ENCODE measurements at regions not wholly inside any gene's neighbourhood (a gene's known extent, or its start where the extent isn't known, plus 50 kb on each side); places are given as distances from the start of the nearest gene placed in this dataset.

DNA sequence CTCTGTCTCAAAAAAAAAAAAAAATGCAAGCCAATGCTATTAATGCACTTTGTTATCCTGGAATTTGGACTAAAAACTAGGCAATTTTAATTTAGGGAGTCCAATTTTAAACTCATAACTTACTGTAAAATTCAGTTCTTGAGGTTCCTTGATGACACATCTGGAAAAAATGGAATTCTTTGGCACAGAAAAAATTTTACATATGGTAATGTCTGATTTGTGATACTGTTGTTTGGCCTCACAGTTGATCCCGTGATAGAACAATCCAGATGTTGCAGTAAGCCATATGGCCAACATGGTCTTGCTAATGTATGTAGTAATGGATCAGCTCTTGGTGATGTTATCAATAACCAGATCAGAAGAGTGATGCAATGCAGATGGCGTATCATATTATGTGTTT is 1089.8 kb downstream of the FLRT2 start:
- Mint-ChIP-seq H3K36me3 (ENCODE audit: low read depth, unreplicated experiment) (no peaks in the 10 kb centered on the region), H3K4me3 (ENCODE audit: unreplicated experiment) (no peak overlapping the region)
- no peak for FAIRE-seq

DNA sequence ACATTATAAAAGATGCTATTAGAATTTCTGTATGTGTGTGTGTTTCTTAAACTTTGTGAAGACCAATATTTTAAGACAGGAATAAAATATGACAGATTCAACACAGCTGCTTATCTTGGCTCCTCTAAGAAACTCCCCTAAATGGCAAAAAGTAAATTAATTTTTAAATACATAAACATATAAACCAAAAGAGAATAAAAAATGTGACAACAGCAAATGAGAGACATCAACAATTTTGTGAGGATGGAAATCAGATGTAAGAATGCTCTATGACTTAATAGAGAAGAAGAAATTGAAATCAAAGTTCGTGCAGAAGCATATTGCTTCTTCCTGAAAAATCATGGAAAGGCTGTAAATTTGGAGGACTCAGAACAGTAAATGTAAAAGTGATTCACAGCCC is 1083.8 kb downstream of the FLRT2 start:
- no peaks in the 10 kb centered on the region for H3K27me3 Mint-ChIP-seq (ENCODE audit: low read depth, unreplicated experiment)
- Histone ChIP-seq H3K9ac (ENCODE audit: low read length) (no peak overlapping the region), H3K4me1 (ENCODE audit: insufficient read depth, low read length) (no peaks in the 10 kb centered on the region), H3K27me3 (ENCODE audit: insufficient read depth, low read length) (no peaks in the 10 kb centered on the region), H3K27ac (ENCODE audit: low read depth, low read length) (no peak overlapping the region), H3K4me3 (ENCODE audit: insufficient read depth, low read depth, low read length) (no peak overlapping the region), H3K36me3 (ENCODE audit: insufficient read depth, low read length) (no peaks in the 10 kb centered on the region), H3K4me2 (ENCODE audit: low read length) (no peak overlapping the region), H3K9me3 (ENCODE audit: insufficient read depth, low read depth, low read length) (no peaks in the 10 kb centered on the region), H4K20me1 (ENCODE audit: insufficient read depth, low read length) (no peaks in the 10 kb centered on the region), H3K79me2 (ENCODE audit: insufficient read depth, low read length) (no peaks in the 10 kb centered on the region), H2AFZ (ENCODE audit: low read depth, low read length) (no peak overlapping the region)
- no peak for TF ChIP-seq EZH2 (IDR thresholded peaks at IDR 0.05; ENCODE audit: insufficient read depth, low read length)
- TF ChIP-seq, protein P1, sequence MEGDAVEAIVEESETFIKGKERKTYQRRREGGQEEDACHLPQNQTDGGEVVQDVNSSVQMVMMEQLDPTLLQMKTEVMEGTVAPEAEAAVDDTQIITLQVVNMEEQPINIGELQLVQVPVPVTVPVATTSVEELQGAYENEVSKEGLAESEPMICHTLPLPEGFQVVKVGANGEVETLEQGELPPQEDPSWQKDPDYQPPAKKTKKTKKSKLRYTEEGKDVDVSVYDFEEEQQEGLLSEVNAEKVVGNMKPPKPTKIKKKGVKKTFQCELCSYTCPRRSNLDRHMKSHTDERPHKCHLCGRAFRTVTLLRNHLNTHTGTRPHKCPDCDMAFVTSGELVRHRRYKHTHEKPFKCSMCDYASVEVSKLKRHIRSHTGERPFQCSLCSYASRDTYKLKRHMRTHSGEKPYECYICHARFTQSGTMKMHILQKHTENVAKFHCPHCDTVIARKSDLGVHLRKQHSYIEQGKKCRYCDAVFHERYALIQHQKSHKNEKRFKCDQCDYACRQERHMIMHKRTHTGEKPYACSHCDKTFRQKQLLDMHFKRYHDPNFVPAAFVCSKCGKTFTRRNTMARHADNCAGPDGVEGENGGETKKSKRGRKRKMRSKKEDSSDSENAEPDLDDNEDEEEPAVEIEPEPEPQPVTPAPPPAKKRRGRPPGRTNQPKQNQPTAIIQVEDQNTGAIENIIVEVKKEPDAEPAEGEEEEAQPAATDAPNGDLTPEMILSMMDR (IDR thresholded peaks at IDR 0.05; ENCODE audit: insufficient read depth, low read depth, low read length), result no peak
- DNase-seq (ENCODE audit: low read depth) (no peak), FAIRE-seq (no peak)
- no peaks in the 10 kb centered on the region for H3K4me1 Mint-ChIP-seq (ENCODE audit: low read depth, unreplicated experiment)
- no peaks in the 10 kb centered on the region for H3K36me3 Mint-ChIP-seq (ENCODE audit: low read depth, unreplicated experiment)
- no peak overlapping the region for H3K4me3 Mint-ChIP-seq (ENCODE audit: unreplicated experiment)
- no peaks in the 10 kb centered on the region for H3K9me3 Mint-ChIP-seq (ENCODE audit: unreplicated experiment)
- H3K27ac Mint-ChIP-seq (ENCODE audit: unreplicated experiment), result no peak overlapping the region

More for the DNA sequence above, 1089.8 kb downstream of the FLRT2 start:
- DNase-seq (ENCODE audit: low read depth), result no peak
- no peak overlapping the region for H3K27ac ChIP-seq (ENCODE audit: low read depth, low read length)
- no peaks in the 10 kb centered on the region for H3K4me1 Mint-ChIP-seq (ENCODE audit: low read depth, unreplicated experiment)
- no peak overlapping the region for H3K27ac Mint-ChIP-seq (ENCODE audit: unreplicated experiment)
- no peak overlapping the region for H3K4me3 ChIP-seq (ENCODE audit: insufficient read depth, low read depth, low read length)
- H3K9me3 ChIP-seq (ENCODE audit: insufficient read depth, low read depth, low read length), result no peaks in the 10 kb centered on the region
- TF ChIP-seq, protein P1 (IDR thresholded peaks at IDR 0.05; ENCODE audit: insufficient read depth, low read depth, low read length), result no peak
- no peak for TF ChIP-seq EZH2 (IDR thresholded peaks at IDR 0.05; ENCODE audit: insufficient read depth, low read length)
- no peaks in the 10 kb centered on the region for H4K20me1 ChIP-seq (ENCODE audit: insufficient read depth, low read length)
- no peaks in the 10 kb centered on the region for H3K27me3 ChIP-seq (ENCODE audit: insufficient read depth, low read length)
- no peaks in the 10 kb centered on the region for H3K9me3 Mint-ChIP-seq (ENCODE audit: unreplicated experiment)
- no peaks in the 10 kb centered on the region for H3K27me3 Mint-ChIP-seq (ENCODE audit: low read depth, unreplicated experiment)
- no peak overlapping the region for H2AFZ ChIP-seq (ENCODE audit: low read depth, low read length)
- H3K9ac ChIP-seq (ENCODE audit: low read length), result no peak overlapping the region
- H3K4me1 ChIP-seq (ENCODE audit: insufficient read depth, low read length), result no peaks in the 10 kb centered on the region
- H3K79me2 ChIP-seq (ENCODE audit: insufficient read depth, low read length), result no peaks in the 10 kb centered on the region
- H3K36me3 ChIP-seq (ENCODE audit: insufficient read depth, low read length), result no peaks in the 10 kb centered on the region
- no peak overlapping the region for H3K4me2 ChIP-seq (ENCODE audit: low read length)

DNA sequence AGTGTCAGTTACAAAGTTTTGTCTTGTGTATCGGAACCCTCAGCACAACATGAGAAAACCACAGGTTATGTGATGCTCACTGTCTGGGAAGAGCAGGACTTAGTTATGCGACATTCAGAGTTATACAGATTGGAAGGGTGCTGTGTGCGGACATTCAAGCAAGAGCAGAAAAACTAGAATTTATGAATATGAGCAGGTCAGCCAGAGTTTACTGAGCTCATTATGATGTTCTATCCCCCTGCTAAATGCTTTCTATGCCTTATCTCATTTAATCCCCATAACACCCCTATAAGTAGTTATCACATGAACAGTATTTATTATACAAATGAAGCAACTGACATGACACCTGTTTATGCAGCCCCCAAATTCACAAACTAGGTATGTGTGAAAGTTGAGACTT is 1083.2 kb downstream of the FLRT2 start:
- no peaks in the 10 kb centered on the region for H3K27me3 Mint-ChIP-seq (ENCODE audit: low read depth, unreplicated experiment)
- Histone ChIP-seq H3K36me3 (ENCODE audit: insufficient read depth, low read length) (no peaks in the 10 kb centered on the region), H3K9me3 (ENCODE audit: insufficient read depth, low read depth, low read length) (no peaks in the 10 kb centered on the region), H3K4me2 (ENCODE audit: low read length) (no peak overlapping the region), H3K27ac (ENCODE audit: low read depth, low read length) (no peak overlapping the region), H3K4me1 (ENCODE audit: insufficient read depth, low read length) (no peaks in the 10 kb centered on the region), H2AFZ (ENCODE audit: low read depth, low read length) (no peak overlapping the region), H3K9ac (ENCODE audit: low read length) (no peak overlapping the region), H3K79me2 (ENCODE audit: insufficient read depth, low read length) (no peaks in the 10 kb centered on the region), H4K20me1 (ENCODE audit: insufficient read depth, low read length) (no peaks in the 10 kb centered on the region), H3K27me3 (ENCODE audit: insufficient read depth, low read length) (no peaks in the 10 kb centered on the region), H3K4me3 (ENCODE audit: insufficient read depth, low read depth, low read length) (no peak overlapping the region)
- TF ChIP-seq, protein P1 (IDR thresholded peaks at IDR 0.05; ENCODE audit: insufficient read depth, low read depth, low read length), result no peak
- TF ChIP-seq EZH2 (IDR thresholded peaks at IDR 0.05; ENCODE audit: insufficient read depth, low read length), result no peak
- DNase-seq (ENCODE audit: low read depth) (no peak), FAIRE-seq (no peak)
- H3K9me3 Mint-ChIP-seq (ENCODE audit: unreplicated experiment), result no peaks in the 10 kb centered on the region
- no peak overlapping the region for H3K27ac Mint-ChIP-seq (ENCODE audit: unreplicated experiment)
- no peaks in the 10 kb centered on the region for H3K36me3 Mint-ChIP-seq (ENCODE audit: low read depth, unreplicated experiment)
- H3K4me1 Mint-ChIP-seq (ENCODE audit: low read depth, unreplicated experiment), result no peaks in the 10 kb centered on the region
- H3K4me3 Mint-ChIP-seq (ENCODE audit: unreplicated experiment), result no peak overlapping the region
